Testis (tissue), 2 donors: ENCODE measurements at regions not wholly inside any gene's neighbourhood (a gene's known extent, or its start where the extent isn't known, plus 50 kb on each side); places are given as distances from the start of the nearest gene placed in this dataset.
"Not testable (repeated sequence)": the region's sequence is repeated elsewhere in the genome, so short reads cannot be mapped to it uniquely, and the experiment has no call there.

Source experiments
- DNase-seq: peaks from one replicate; pipeline ENCODE4 v3.0.0-alpha.2; 2019
- H3K27ac ChIP-seq, 2 donors: fragments of 200-600 bp; sonication (generic); one replicate each; pipeline ENCODE4 v1.5.1; 2019
- H3K27me3 ChIP-seq: fragments of 200-600 bp; sonication (generic); one replicate; pipeline ENCODE4 v1.5.1; 2019
- H3K36me3 ChIP-seq: fragments of 200-600 bp; sonication (generic); one replicate; pipeline ENCODE4 v1.5.1; 2017; ENCODE audit warnings: low read depth; ENCODE audit errors: missing control alignments
- H3K4me1 ChIP-seq: fragments of 200-600 bp; sonication (generic); one replicate; pipeline ENCODE4 v1.5.1; 2019
- H3K4me3 ChIP-seq, 2 donors: fragments of 200-600 bp; sonication (generic); one replicate each; pipeline ENCODE4 v1.5.1; 2017 to 2019
- H3K9me3 ChIP-seq: fragments of 200-600 bp; sonication (generic); one replicate; pipeline ENCODE4 v1.5.1; 2017
- POLR2A ChIP-seq: fragments of 450-650 bp; IDR thresholded peaks from one replicate; pipeline ENCODE4 v1.6.1; 2017; ENCODE audit warnings: antibody characterized with exemption, mild to moderate bottlenecking, moderate library complexity
- WGBS, 2 donors: methylation state at CpG; one replicate each; pipeline ENCODE4 v1.1.5; 2018; 5-methylcytosine and 5-hydroxymethylcytosine counted together
- intact Hi-C: fragments of 100-400 bp; cut with DNase I; formaldehyde crosslinking; loops from one replicate; pipeline ENCODE4 v1.15.1; 2023; ENCODE audit warnings: low total_unique reads
- TF ChIP-seq, protein P1 (sequence below), 3 experiments: fragments of 450-650 bp in 2 of 3; fragments of 200-600 bp in 1 of 3; sonication (generic) in 1 of 3; IDR thresholded peaks; one replicate each; pipeline ENCODE4 v1.5.1; 2016 to 2019; ENCODE audit warnings: antibody characterized with exemption in 3 of 3, mild to moderate bottlenecking in 2 of 3, moderate library complexity in 1 of 3

DNA sequence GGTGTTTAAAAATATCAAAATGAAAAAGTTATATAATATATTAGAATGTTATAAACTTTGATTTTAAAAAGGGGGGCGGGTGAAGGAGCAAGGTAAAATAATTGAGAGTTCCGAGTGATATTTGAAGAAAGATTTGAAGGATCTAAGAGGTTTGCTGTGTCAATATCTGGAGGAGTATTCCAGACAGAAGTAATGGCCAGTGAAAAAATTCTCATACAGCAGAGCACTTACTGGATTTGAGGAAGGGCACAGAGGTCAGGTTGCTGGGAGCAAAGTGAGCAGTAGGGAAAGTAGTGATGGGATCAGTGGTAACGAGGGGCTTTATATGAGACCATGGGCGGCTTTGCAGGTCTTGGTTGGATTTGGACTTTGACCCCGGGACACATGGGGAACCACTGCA lies 531.5 kb downstream of the ADCYAP1 start:
- intact Hi-C loops, result no loop called here
- no peaks in the 10 kb centered on the region for H3K9me3 ChIP-seq
- H3K4me1 ChIP-seq, result no peaks in the 10 kb centered on the region
- H3K27me3 ChIP-seq, result no peaks in the 10 kb centered on the region
- WGBS, 2 donors, result 83 to 84% methylated on average over 5 of the region's 5 CpGs
- DNase-seq, result no peak
- H3K36me3 ChIP-seq, result no peaks in the 10 kb centered on the region
- no peak overlapping the region for H3K4me3 ChIP-seq
- no peak overlapping the region for H3K27ac ChIP-seq
- TF ChIP-seq, protein P1, sequence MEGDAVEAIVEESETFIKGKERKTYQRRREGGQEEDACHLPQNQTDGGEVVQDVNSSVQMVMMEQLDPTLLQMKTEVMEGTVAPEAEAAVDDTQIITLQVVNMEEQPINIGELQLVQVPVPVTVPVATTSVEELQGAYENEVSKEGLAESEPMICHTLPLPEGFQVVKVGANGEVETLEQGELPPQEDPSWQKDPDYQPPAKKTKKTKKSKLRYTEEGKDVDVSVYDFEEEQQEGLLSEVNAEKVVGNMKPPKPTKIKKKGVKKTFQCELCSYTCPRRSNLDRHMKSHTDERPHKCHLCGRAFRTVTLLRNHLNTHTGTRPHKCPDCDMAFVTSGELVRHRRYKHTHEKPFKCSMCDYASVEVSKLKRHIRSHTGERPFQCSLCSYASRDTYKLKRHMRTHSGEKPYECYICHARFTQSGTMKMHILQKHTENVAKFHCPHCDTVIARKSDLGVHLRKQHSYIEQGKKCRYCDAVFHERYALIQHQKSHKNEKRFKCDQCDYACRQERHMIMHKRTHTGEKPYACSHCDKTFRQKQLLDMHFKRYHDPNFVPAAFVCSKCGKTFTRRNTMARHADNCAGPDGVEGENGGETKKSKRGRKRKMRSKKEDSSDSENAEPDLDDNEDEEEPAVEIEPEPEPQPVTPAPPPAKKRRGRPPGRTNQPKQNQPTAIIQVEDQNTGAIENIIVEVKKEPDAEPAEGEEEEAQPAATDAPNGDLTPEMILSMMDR (IDR thresholded peaks at IDR 0.05), result no peak
- TF ChIP-seq POLR2A, result no peak

DNA sequence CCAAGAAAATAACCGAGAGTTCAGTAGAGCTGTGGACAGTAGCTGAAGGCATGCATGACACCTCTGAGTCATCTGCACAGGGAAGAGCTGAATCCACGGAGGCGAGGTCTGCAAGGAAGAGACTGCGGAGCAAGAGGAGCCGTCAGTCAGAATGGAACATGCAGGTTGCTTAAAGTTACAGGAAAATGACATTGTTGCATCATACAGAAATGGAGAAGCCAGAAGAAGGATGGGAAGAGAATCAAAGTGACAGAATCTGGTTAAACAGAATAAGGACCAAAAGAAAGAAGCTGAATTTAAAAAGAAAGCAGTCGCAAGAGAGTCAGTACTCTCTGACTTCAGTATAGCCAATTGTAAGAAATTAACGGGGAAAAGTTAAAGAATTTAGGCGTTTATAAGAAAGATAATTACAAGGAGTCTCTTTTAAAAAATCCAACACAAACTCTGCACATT lies 533.8 kb downstream of the ADCYAP1 start:
- no peaks in the 10 kb centered on the region for H3K27me3 ChIP-seq
- 77 to 79% methylated on average over 8 of the region's 8 CpGs for WGBS, 2 donors
- DNase-seq, result no peak
- no peak for TF ChIP-seq POLR2A
- TF ChIP-seq, protein P1 (IDR thresholded peaks at IDR 0.05), result no peak
- no peaks in the 10 kb centered on the region for H3K36me3 ChIP-seq
- H3K4me3 ChIP-seq, result no peak overlapping the region
- no peaks in the 10 kb centered on the region for H3K4me1 ChIP-seq
- intact Hi-C loops, result no loop called here
- H3K27ac ChIP-seq, result no peak overlapping the region
- no peaks in the 10 kb centered on the region for H3K9me3 ChIP-seq

DNA sequence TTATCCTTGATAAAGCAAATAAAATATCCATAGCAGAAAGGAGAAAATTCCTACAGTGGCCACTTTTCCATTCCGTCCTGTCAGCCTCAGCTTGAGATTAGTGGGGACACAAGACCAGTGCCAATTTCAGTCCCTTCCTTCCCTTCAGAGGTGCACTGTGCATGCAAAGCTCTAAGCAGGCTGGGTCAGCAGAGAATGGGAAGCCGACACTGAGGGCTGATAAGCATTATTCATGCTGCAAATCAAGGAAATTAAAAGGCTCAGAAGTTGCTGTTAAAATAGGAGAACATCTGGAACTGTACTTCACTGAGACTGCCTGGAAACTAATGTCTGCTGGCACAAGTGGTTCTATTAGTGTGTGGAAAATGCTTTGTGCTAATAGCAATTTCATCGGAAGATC lies 534.3 kb downstream of the ADCYAP1 start:
- WGBS, 2 donors, result 59 to 62% methylated on average over 3 of the region's 3 CpGs
- no peak for DNase-seq
- no peak overlapping the region for H3K4me3 ChIP-seq

DNA sequence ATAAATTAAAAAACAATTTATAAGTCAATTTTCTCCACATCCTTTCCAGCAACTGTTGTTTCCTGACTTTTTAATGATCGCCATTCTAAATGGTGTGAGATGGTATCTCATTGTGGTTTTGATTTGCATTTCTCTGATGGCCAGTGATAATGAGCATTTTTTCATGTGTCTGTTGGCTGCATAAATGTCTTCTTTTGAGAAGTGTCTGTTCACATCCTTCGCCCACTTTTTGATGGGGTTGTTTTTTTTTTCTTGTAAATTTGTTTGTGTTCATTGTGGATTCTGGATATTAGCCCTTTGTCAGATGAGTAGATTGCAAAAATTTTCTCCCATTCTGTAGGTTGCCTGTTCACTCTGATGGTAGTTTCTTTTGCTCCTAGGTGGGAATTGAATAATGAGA lies 539.4 kb downstream of the ADCYAP1 start:
- H3K4me1 ChIP-seq, H3K27ac ChIP-seq, DNase-seq, H3K27me3 ChIP-seq, H3K36me3 ChIP-seq, H3K9me3 ChIP-seq, H3K4me3 ChIP-seq, intact Hi-C loops: not testable (repeated sequence)
- 69 to 84% methylated on average over 2 of the region's 2 CpGs for WGBS, 2 donors

More for the DNA sequence above, 534.3 kb downstream of the ADCYAP1 start:
- TF ChIP-seq, protein P1 (IDR thresholded peaks at IDR 0.05), result no peak
- TF ChIP-seq POLR2A, result no peak
- Histone ChIP-seq H3K36me3 (no peaks in the 10 kb centered on the region), H3K27me3 (no peaks in the 10 kb centered on the region), H3K27ac (no peak overlapping the region), H3K9me3 (no peaks in the 10 kb centered on the region), H3K4me1 (no peaks in the 10 kb centered on the region)
- intact Hi-C loops, result no loop called here

DNA sequence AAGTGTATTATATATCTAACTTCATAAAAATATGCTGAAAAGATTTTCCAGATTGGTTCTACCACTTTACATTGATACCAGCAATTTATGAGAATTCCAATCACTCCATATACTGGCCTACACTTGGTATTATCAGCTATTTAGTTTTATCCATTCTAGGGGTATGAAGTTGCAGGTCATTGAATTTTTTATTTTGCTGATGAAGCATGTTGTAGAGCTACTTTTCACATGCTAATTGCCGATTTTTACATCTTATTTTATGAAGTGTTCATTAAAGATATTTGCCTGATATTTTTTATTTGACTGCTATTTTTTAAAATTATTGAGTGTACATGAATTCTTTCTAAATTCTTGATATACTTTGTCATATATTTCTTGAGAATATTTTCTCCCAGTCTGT lies 542.1 kb downstream of the ADCYAP1 start:
- no peaks in the 10 kb centered on the region for H3K27me3 ChIP-seq
- no peak for DNase-seq
- no peaks in the 10 kb centered on the region for H3K4me1 ChIP-seq
- no peak overlapping the region for H3K4me3 ChIP-seq
- intact Hi-C loops, result no loop called here
- no peak overlapping the region for H3K27ac ChIP-seq
- no peaks in the 10 kb centered on the region for H3K36me3 ChIP-seq
- 67 to 87% methylated on average over 1 of the region's 1 CpG for WGBS, 2 donors
- H3K9me3 ChIP-seq, result no peaks in the 10 kb centered on the region
- no peak for TF ChIP-seq POLR2A
- TF ChIP-seq, protein P1 (IDR thresholded peaks at IDR 0.05), result no peak
